GM04504 (cell line): ENCODE measurements at regions not wholly inside any gene's neighbourhood (a gene's known extent, or its start where the extent isn't known, plus 50 kb on each side); places are given as distances from the start of the nearest gene placed in this dataset.
"Not testable (repeated sequence)": the region's sequence is repeated elsewhere in the genome, so short reads cannot be mapped to it uniquely, and the experiment has no call there.

Source experiments
- DNase-seq: peaks from one replicate; pipeline ENCODE4 v3.0.0-alpha.2; 2012; ENCODE audit warnings: low read depth

- DNase-seq = peak; percentile 53
Measured at GRCh38 chr13:65597839-65598818, 1632.0 kb downstream of the PCDH9 start.

- DNase-seq = no peak
Measured at GRCh38 chr13:65595916-65596315, 1634.2 kb downstream of the PCDH9 start.

- peak; percentile 70 for DNase-seq
Measured at GRCh38 chr13:65594298-65594781, 1635.8 kb downstream of the PCDH9 start.

- no peak for DNase-seq
Measured at GRCh38 chr13:65593298-65593874, 1636.8 kb downstream of the PCDH9 start.

- DNase-seq = no peak
Measured at GRCh38 chr13:65592731-65593130, 1637.4 kb downstream of the PCDH9 start.

GRCh38 chr13:65585346-65585745 is 1644.8 kb downstream of the PCDH9 start:
- DNase-seq = no peak

- no peak for DNase-seq
Measured at GRCh38 chr13:65584126-65584525, 1646.0 kb downstream of the PCDH9 start.

- DNase-seq = no peak
Measured at GRCh38 chr13:65582160-65582559, 1648.0 kb downstream of the PCDH9 start.

GRCh38 chr13:65564561-65564960 is 1665.6 kb downstream of the PCDH9 start:
- DNase-seq = not testable (repeated sequence)

- no peak for DNase-seq
Measured at GRCh38 chr13:65562305-65562704, 1667.8 kb downstream of the PCDH9 start.

GRCh38 chr13:65560936-65561335 is 1669.2 kb downstream of the PCDH9 start:
- no peak for DNase-seq

- DNase-seq = no peak
Measured at GRCh38 chr13:65555962-65556361, 1674.2 kb downstream of the PCDH9 start.

GRCh38 chr13:65553096-65553727 is 1676.9 kb downstream of the PCDH9 start:
- no peak for DNase-seq

GRCh38 chr13:65551208-65551607 is 1678.9 kb downstream of the PCDH9 start:
- DNase-seq = no peak

- DNase-seq = peak; percentile 5
Measured at GRCh38 chr13:65540175-65540574, 1690.0 kb downstream of the PCDH9 start.

- no peak for DNase-seq
Measured at GRCh38 chr13:65535370-65535769, 1694.8 kb downstream of the PCDH9 start.

GRCh38 chr13:65532231-65532630 is 1697.9 kb downstream of the PCDH9 start:
- DNase-seq = no peak

- DNase-seq = no peak
Measured at GRCh38 chr13:65530688-65531087, 1699.4 kb downstream of the PCDH9 start.

GRCh38 chr13:65529541-65529940 is 1700.6 kb downstream of the PCDH9 start:
- DNase-seq = no peak

- no peak for DNase-seq
Measured at GRCh38 chr13:65508745-65509144, 1721.4 kb downstream of the PCDH9 start.

- DNase-seq = no peak
Measured at GRCh38 chr13:65508338-65508737, 1721.8 kb downstream of the PCDH9 start.

- no peak for DNase-seq
Measured at GRCh38 chr13:65505941-65506340, 1724.2 kb downstream of the PCDH9 start.

GRCh38 chr13:65504213-65504612 is 1725.9 kb downstream of the PCDH9 start:
- no peak for DNase-seq
